ENCODE measurements at regions not wholly inside any gene's neighbourhood (a gene's known extent, or its start where the extent isn't known, plus 50 kb on each side); places are given as distances from the start of the nearest gene placed in this dataset.

- Histone ChIP-seq H3K36me3 (replicated peaks) (no peaks in the 10 kb centered on the region), H3K27ac (no peak overlapping the region), H3K27me3 (replicated peaks) (no peaks in the 10 kb centered on the region), H3K4me3 (ENCODE audit: low read depth, low read length) (no peak overlapping the region)
- in situ Hi-C loops (cut with HindIII; ENCODE audit: low pct_ligation_motif_present, low sequenced_read_pairs): no loop called here
- TF ChIP-seq CTCF (IDR thresholded peaks at IDR 0.05; ENCODE audit: low read depth, low read length, missing control alignments): no peak
- no peak for DNase-seq
Measured at GRCh38 chr2:104649866-104650265, 204.0 kb upstream of the POU3F3 start.

GRCh38 chr2:104650405-104650996 is 203.4 kb upstream of the POU3F3 start:
- no peak for DNase-seq
- in situ Hi-C loops (cut with HindIII; ENCODE audit: low pct_ligation_motif_present, low sequenced_read_pairs): no loop called here
- Histone ChIP-seq H3K4me3 (ENCODE audit: low read depth, low read length) (no peak overlapping the region), H3K36me3 (replicated peaks) (no peaks in the 10 kb centered on the region), H3K27ac (no peak overlapping the region), H3K27me3 (replicated peaks) (no peaks in the 10 kb centered on the region)
- TF ChIP-seq CTCF (IDR thresholded peaks at IDR 0.05; ENCODE audit: low read depth, low read length, missing control alignments): no peak

GRCh38 chr2:104654811-104655210 is 199.1 kb upstream of the POU3F3 start:
- H3K27ac ChIP-seq: no peak overlapping the region
- in situ Hi-C loops (cut with HindIII; ENCODE audit: low pct_ligation_motif_present, low sequenced_read_pairs): no loop called here
- no peak overlapping the region for H3K4me3 ChIP-seq (ENCODE audit: low read depth, low read length)
- peaks cover 4% of the 10 kb centered on the region for H3K27me3 ChIP-seq (replicated peaks)
- no peaks in the 10 kb centered on the region for H3K36me3 ChIP-seq (replicated peaks)
- TF ChIP-seq CTCF (IDR thresholded peaks at IDR 0.05; ENCODE audit: low read depth, low read length, missing control alignments): no peak
- DNase-seq: no peak

- Histone ChIP-seq H3K27me3 (replicated peaks) (peaks cover 4% of the 10 kb centered on the region), H3K4me3 (ENCODE audit: low read depth, low read length) (no peak overlapping the region), H3K36me3 (replicated peaks) (no peaks in the 10 kb centered on the region), H3K27ac (no peak overlapping the region)
- in situ Hi-C loops (cut with HindIII; ENCODE audit: low pct_ligation_motif_present, low sequenced_read_pairs): no loop called here
- no peak for DNase-seq
- no peak for TF ChIP-seq CTCF (IDR thresholded peaks at IDR 0.05; ENCODE audit: low read depth, low read length, missing control alignments)
Measured at GRCh38 chr2:104656571-104657163, 197.2 kb upstream of the POU3F3 start.

DNA sequence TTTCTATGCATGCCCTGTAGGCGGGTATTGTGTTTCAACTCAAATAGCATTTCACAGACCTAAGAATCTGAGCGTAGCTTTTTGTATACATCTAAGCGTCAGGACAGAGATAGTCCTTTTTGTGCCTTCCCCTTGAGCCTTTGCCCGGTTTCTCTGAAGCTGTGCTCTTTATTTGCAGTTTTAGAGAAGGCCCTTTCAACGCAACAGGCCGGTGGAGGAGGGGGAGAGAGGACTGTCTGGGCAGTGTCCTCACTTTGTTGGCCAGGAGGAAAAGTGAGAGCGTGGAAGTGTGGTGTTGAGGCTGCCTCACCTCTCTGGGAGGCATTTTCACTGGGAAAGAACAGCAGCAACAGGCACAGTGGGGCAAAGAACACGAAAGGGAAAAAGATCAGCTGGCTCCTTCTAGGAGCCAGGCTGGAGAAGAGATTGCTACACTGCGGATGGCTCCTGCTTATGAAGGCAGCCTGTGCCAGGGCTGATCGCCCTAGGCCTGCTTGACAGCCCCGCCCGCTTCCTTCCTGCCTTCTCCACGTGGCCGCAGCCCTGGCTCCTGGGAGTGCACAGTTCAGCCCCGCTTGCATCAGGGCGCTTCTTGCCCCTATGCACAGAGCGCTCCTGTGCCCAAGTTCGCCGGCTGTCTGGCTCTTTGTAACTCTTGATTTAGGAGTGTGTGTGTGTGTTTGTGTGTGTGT is 195.6 kb upstream of the POU3F3 start:
- in situ Hi-C loops (cut with HindIII; ENCODE audit: low pct_ligation_motif_present, low sequenced_read_pairs): no loop called here
- no peak overlapping the region for H3K27ac ChIP-seq
- peaks cover 4% of the 10 kb centered on the region for H3K27me3 ChIP-seq (replicated peaks)
- H3K4me3 ChIP-seq (ENCODE audit: low read depth, low read length): no peak overlapping the region
- no peak for TF ChIP-seq CTCF (IDR thresholded peaks at IDR 0.05; ENCODE audit: low read depth, low read length, missing control alignments)
- no peaks in the 10 kb centered on the region for H3K36me3 ChIP-seq (replicated peaks)
- no peak for DNase-seq
